ENCODE measurements at regions not wholly inside any gene's neighbourhood (a gene's known extent, or its start where the extent isn't known, plus 50 kb on each side); places are given as distances from the start of the nearest gene placed in this dataset.
"Not testable (repeated sequence)": the region's sequence is repeated elsewhere in the genome, so short reads cannot be mapped to it uniquely, and the experiment has no call there.

DNA sequence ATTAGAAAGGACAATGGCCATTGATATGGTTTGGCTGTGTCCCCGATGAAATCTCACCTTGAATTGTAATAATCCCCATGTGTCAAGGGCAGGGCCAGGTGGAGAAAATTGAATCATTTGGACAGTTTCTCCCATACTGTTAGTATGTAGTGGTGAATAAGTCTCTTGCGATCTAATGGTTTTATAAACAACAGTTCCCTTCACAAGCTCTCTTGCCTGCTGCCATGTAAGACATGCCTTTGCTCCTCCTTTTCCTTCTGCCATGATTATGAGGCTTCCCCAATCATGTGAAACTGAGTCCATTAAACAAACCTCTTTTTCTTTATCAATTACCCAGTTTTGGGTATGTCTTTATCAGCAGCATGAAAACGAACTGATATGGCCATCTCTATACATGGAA lies 302.7 kb downstream of the SFMBT2 start:
- WGBS (ENCODE audit: insufficient coverage) = 88% methylated on average over 1 of the region's 3 CpGs
- CTCF ChIA-PET = no interaction called here

DNA sequence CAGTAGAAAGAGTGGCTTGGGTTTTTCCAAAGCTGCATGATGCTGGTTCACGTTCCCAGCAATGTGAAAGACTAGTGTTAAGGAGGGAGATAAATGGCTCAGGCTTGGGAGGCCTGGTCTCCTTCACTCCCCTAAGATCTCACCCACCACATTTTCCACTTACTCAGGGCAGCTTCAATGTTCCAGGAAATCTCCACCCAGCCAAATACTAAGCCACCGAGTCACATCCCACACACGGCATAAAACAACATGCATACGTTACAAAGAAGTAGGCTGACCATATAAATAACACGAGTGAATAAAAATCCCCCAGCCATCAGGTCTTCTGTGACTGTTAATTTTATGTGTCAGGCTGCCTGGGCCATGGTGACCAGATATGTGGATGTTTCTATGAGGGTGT lies 303.5 kb downstream of the SFMBT2 start:
- Histone ChIP-seq H3K27ac (ENCODE audit: insufficient read depth in 1 of 2, low read depth in 1 of 2, low read length in 2 of 2, poor library complexity in 1 of 2, severe bottlenecking in 2 of 2) (no peak overlapping the region), H3K4me1 (ENCODE audit: control extremely low read depth in 1 of 4, control insufficient read depth in 4 of 4, insufficient read depth in 4 of 4, low read length in 3 of 4) (no peaks in the 10 kb centered on the region), H3K4me3 (ENCODE audit: control insufficient read depth in 1 of 7, extremely low read depth in 1 of 7, insufficient read depth in 4 of 7, low read depth in 2 of 7, low read length in 6 of 7) (no peak overlapping the region), H3K27me3 (replicated peaks in 2 of 5; ENCODE audit: control insufficient read depth in 4 of 5, insufficient read depth in 5 of 5, low read length in 4 of 5) (no peaks in the 10 kb centered on the region), H3K36me3 (ENCODE audit: control insufficient read depth in 4 of 4, insufficient read depth in 4 of 4, low read length in 3 of 4) (no peaks in the 10 kb centered on the region), H3K9me3 (ENCODE audit: control extremely low read depth in 1 of 5, control insufficient read depth in 4 of 5, insufficient read depth in 2 of 5, low read depth in 1 of 5, low read length in 4 of 5) (peaks cover 0 to 6% (median 3%) of the 10 kb centered on the region in 5 experiments)
- ChIA-PET CTCF (no interaction called here), POLR2A (no interaction called here)
- DNase-seq = no peak
- WGBS (ENCODE audit: insufficient coverage) = no CpG with 5 or more reads among the region's 5 CpGs

More for the DNA sequence above, 302.7 kb downstream of the SFMBT2 start:
- POLR2A ChIA-PET = no interaction called here
- peaks cover 0 to 6% (median 3%) of the 10 kb centered on the region in 5 experiments for H3K9me3 ChIP-seq (ENCODE audit: control extremely low read depth in 1 of 5, control insufficient read depth in 4 of 5, insufficient read depth in 2 of 5, low read depth in 1 of 5, low read length in 4 of 5)
- no peaks in the 10 kb centered on the region for H3K4me1 ChIP-seq (ENCODE audit: control extremely low read depth in 1 of 4, control insufficient read depth in 4 of 4, insufficient read depth in 4 of 4, low read length in 3 of 4)
- no peak overlapping the region for H3K4me3 ChIP-seq (ENCODE audit: control insufficient read depth in 1 of 7, extremely low read depth in 1 of 7, insufficient read depth in 4 of 7, low read depth in 2 of 7, low read length in 6 of 7)
- H3K27me3 ChIP-seq (replicated peaks in 2 of 5; ENCODE audit: control insufficient read depth in 4 of 5, insufficient read depth in 5 of 5, low read length in 4 of 5) = no peaks in the 10 kb centered on the region
- H3K27ac ChIP-seq (ENCODE audit: insufficient read depth in 1 of 2, low read depth in 1 of 2, low read length in 2 of 2, poor library complexity in 1 of 2, severe bottlenecking in 2 of 2) = no peak overlapping the region
- DNase-seq = no peak
- H3K36me3 ChIP-seq (ENCODE audit: control insufficient read depth in 4 of 4, insufficient read depth in 4 of 4, low read length in 3 of 4) = no peaks in the 10 kb centered on the region

DNA sequence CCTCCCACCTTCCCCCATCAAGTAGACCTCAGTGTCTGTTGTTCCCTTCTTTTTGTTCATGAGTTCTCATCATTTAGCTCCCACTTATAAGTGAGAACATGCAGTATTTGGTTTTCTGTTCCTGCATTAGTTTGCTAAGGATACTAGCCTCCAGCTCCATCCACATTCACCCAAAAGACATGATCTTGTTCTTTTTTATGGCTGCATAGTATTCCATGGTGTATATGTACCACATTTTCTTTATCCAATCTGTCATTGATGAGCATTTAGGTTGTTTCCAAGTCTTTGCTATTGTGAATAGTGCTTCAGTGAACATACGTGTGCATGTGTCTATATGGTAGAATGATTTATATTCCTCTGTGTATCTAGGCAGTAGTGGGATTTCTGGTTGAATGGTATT lies 306.5 kb downstream of the SFMBT2 start:
- H3K36me3 ChIP-seq (ENCODE audit: control insufficient read depth in 4 of 4, insufficient read depth in 4 of 4, low read length in 3 of 4); H3K4me3 ChIP-seq (ENCODE audit: control insufficient read depth in 1 of 7, extremely low read depth in 1 of 7, insufficient read depth in 4 of 7, low read depth in 2 of 7, low read length in 6 of 7); H3K4me1 ChIP-seq (ENCODE audit: control extremely low read depth in 1 of 4, control insufficient read depth in 4 of 4, insufficient read depth in 4 of 4, low read length in 3 of 4); H3K27ac ChIP-seq (ENCODE audit: insufficient read depth in 1 of 2, low read depth in 1 of 2, low read length in 2 of 2, poor library complexity in 1 of 2, severe bottlenecking in 2 of 2); H3K9me3 ChIP-seq (ENCODE audit: control extremely low read depth in 1 of 5, control insufficient read depth in 4 of 5, insufficient read depth in 2 of 5, low read depth in 1 of 5, low read length in 4 of 5); H3K27me3 ChIP-seq (replicated peaks in 2 of 5; ENCODE audit: control insufficient read depth in 4 of 5, insufficient read depth in 5 of 5, low read length in 4 of 5); DNase-seq; POLR2A ChIA-PET; CTCF ChIA-PET: not testable (repeated sequence)
- WGBS (ENCODE audit: insufficient coverage) = no CpG with 5 or more reads among the region's 1 CpG

DNA sequence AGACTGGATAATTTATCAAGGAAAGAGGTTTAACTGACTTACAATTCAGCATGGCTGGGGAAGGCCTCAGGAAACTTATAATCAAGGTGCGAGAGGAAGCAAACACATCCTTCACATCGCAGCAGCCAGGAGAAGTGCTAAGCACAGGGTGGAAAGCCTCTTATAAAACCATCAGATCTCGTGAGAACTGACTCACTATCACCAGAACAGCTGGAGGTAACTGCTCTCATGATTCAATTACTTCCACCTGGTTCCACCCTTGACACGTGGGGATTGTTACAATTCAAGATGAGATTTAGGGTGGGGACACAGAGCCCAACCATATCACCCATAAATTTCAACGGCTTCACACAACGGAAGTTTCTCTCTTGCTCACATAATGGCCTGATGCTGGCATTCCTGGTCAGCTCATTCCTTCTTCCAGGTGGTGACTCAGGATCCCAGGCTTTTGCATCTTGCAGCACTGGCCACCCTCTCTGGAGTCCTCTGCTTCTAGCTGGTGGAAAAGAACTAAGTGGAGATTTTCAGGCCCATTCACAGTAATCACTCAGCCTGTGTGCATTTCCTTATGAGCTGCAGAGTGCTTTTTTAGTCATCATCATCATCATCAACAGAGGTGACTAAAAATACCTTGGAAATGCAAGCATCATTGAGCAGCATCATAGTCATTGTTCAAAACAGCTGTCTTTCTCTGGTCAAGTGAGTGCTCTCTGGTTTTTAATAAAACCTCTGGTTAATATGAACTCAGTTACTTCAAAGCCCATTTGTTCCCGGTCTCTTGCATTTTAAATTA lies 308.1 kb downstream of the SFMBT2 start:
- peaks cover 0 to 2% (median 0%) of the 10 kb centered on the region in 5 experiments for H3K9me3 ChIP-seq (ENCODE audit: control extremely low read depth in 1 of 5, control insufficient read depth in 4 of 5, insufficient read depth in 2 of 5, low read depth in 1 of 5, low read length in 4 of 5)
- H3K4me1 ChIP-seq (ENCODE audit: control extremely low read depth in 1 of 4, control insufficient read depth in 4 of 4, insufficient read depth in 4 of 4, low read length in 3 of 4) = no peaks in the 10 kb centered on the region
- H3K27ac ChIP-seq (ENCODE audit: insufficient read depth in 1 of 2, low read depth in 1 of 2, low read length in 2 of 2, poor library complexity in 1 of 2, severe bottlenecking in 2 of 2) = no peak overlapping the region
- no peak for DNase-seq
- WGBS (ENCODE audit: insufficient coverage) = 99% methylated on average over 6 of the region's 7 CpGs
- no peak overlapping the region for H3K4me3 ChIP-seq (ENCODE audit: control insufficient read depth in 1 of 7, extremely low read depth in 1 of 7, insufficient read depth in 4 of 7, low read depth in 2 of 7, low read length in 6 of 7)
- H3K36me3 ChIP-seq (ENCODE audit: control insufficient read depth in 4 of 4, insufficient read depth in 4 of 4, low read length in 3 of 4) = no peaks in the 10 kb centered on the region
- ChIA-PET POLR2A (no interaction called here), CTCF (no interaction called here)
- no peaks in the 10 kb centered on the region for H3K27me3 ChIP-seq (replicated peaks in 2 of 5; ENCODE audit: control insufficient read depth in 4 of 5, insufficient read depth in 5 of 5, low read length in 4 of 5)

DNA sequence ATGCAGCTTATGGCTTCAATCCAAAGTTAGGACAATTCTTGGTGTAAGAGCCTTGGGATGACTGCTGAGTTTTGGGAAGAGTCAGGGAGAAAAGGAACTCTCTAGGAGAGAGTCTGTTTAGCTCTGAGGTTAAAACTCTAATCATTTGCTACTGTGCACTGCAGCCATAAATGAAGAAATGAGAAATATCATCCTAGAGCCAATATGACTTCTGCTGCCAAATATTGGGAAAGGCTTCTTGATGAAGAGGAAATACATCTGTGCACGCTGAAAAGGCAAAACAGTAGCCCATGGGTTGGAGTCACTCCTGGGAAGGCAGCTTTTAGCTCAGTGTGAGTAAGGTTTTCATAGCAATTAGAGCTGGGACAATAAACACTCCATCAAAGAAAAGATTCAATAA lies 308.8 kb downstream of the SFMBT2 start:
- ChIA-PET CTCF (interaction anchor here (0.8 to 1.0 kb wide), 2 partner anchors 19 to 181 kb away, joined by 3 to 4 read pairs; no protein-coding TSS in a partner anchor), POLR2A (no interaction called here)
- no peaks in the 10 kb centered on the region for H3K4me1 ChIP-seq (ENCODE audit: control extremely low read depth in 1 of 4, control insufficient read depth in 4 of 4, insufficient read depth in 4 of 4, low read length in 3 of 4)
- no peak overlapping the region for H3K4me3 ChIP-seq (ENCODE audit: control insufficient read depth in 1 of 7, extremely low read depth in 1 of 7, insufficient read depth in 4 of 7, low read depth in 2 of 7, low read length in 6 of 7)
- no CpG with 5 or more reads among the region's 1 CpG for WGBS (ENCODE audit: insufficient coverage)
- no peak for DNase-seq
- no peak overlapping the region for H3K27ac ChIP-seq (ENCODE audit: insufficient read depth in 1 of 2, low read depth in 1 of 2, low read length in 2 of 2, poor library complexity in 1 of 2, severe bottlenecking in 2 of 2)
- no peaks in the 10 kb centered on the region for H3K27me3 ChIP-seq (replicated peaks in 2 of 5; ENCODE audit: control insufficient read depth in 4 of 5, insufficient read depth in 5 of 5, low read length in 4 of 5)
- H3K36me3 ChIP-seq (ENCODE audit: control insufficient read depth in 4 of 4, insufficient read depth in 4 of 4, low read length in 3 of 4) = no peaks in the 10 kb centered on the region
- H3K9me3 ChIP-seq (ENCODE audit: control extremely low read depth in 1 of 5, control insufficient read depth in 4 of 5, insufficient read depth in 2 of 5, low read depth in 1 of 5, low read length in 4 of 5) = no peaks in the 10 kb centered on the region

DNA sequence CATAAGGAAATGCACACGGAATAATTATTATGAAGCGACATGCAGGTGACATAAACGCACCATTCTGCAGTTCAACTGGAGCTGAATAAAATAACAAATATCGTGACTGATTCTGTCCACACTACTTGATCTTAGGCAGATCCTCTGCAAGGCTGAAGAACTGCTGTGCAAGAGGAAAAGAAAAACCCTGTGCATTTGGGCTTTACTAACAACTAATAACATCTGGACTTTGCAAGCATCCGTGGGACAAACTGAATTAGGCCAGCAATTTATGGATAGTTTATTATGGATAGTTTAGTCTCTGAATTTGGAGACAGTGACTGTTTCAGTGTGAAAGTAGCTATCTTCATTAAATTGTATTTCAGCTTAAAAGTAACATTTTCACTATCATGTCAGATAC lies 309.4 kb downstream of the SFMBT2 start:
- 100% methylated on average over 2 of the region's 5 CpGs for WGBS (ENCODE audit: insufficient coverage)
- Histone ChIP-seq H3K27me3 (replicated peaks in 2 of 5; ENCODE audit: control insufficient read depth in 4 of 5, insufficient read depth in 5 of 5, low read length in 4 of 5) (no peaks in the 10 kb centered on the region), H3K36me3 (ENCODE audit: control insufficient read depth in 4 of 4, insufficient read depth in 4 of 4, low read length in 3 of 4) (no peaks in the 10 kb centered on the region), H3K9me3 (ENCODE audit: control extremely low read depth in 1 of 5, control insufficient read depth in 4 of 5, insufficient read depth in 2 of 5, low read depth in 1 of 5, low read length in 4 of 5) (no peaks in the 10 kb centered on the region), H3K27ac (ENCODE audit: insufficient read depth in 1 of 2, low read depth in 1 of 2, low read length in 2 of 2, poor library complexity in 1 of 2, severe bottlenecking in 2 of 2) (no peak overlapping the region), H3K4me1 (ENCODE audit: control extremely low read depth in 1 of 4, control insufficient read depth in 4 of 4, insufficient read depth in 4 of 4, low read length in 3 of 4) (no peaks in the 10 kb centered on the region), H3K4me3 (ENCODE audit: control insufficient read depth in 1 of 7, extremely low read depth in 1 of 7, insufficient read depth in 4 of 7, low read depth in 2 of 7, low read length in 6 of 7) (no peak overlapping the region)
- no peak for DNase-seq
- CTCF ChIA-PET = interaction anchor here (0.8 to 1.0 kb wide), 2 partner anchors 20 to 181 kb away, joined by 3 to 4 read pairs; no protein-coding TSS in a partner anchor
- POLR2A ChIA-PET = no interaction called here

DNA sequence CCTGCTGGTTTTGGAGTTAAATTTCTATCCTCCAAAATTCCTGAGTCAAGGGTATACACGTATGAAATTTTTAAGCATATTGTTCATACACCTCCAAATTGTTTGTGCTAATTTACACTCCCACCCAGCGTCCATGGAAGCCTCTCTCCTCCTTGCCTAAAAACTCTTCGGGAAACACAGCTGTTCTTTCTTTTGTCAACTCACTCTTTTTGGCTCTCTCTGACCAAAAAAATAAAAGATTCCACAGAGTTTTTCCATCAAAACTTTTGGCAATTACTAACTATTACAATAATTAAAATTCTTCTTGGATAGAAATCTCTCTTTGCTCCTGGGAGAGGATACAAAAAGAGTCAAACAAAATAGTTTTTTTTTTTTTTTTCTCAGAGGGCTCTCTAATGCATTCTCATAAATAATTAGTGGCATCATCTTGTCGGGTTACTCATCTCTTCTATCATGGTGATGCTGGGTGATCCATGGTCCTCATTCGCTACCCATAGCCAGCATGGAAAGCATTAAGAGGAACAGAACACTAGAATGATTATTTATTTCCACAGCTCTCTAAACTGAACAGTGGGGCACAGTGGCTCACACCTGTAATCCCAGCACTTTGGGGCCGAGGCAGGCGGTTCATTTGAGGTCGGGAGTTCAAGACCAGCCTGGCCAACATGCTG lies 310.7 kb downstream of the SFMBT2 start:
- WGBS (ENCODE audit: insufficient coverage) = 98% methylated on average over 5 of the region's 8 CpGs
- ChIA-PET POLR2A (no interaction called here), CTCF (no interaction called here)
- Histone ChIP-seq H3K27me3 (replicated peaks in 2 of 5; ENCODE audit: control insufficient read depth in 4 of 5, insufficient read depth in 5 of 5, low read length in 4 of 5) (no peaks in the 10 kb centered on the region), H3K4me1 (ENCODE audit: control extremely low read depth in 1 of 4, control insufficient read depth in 4 of 4, insufficient read depth in 4 of 4, low read length in 3 of 4) (no peaks in the 10 kb centered on the region), H3K27ac (ENCODE audit: insufficient read depth in 1 of 2, low read depth in 1 of 2, low read length in 2 of 2, poor library complexity in 1 of 2, severe bottlenecking in 2 of 2) (no peak overlapping the region), H3K36me3 (ENCODE audit: control insufficient read depth in 4 of 4, insufficient read depth in 4 of 4, low read length in 3 of 4) (no peaks in the 10 kb centered on the region), H3K9me3 (ENCODE audit: control extremely low read depth in 1 of 5, control insufficient read depth in 4 of 5, insufficient read depth in 2 of 5, low read depth in 1 of 5, low read length in 4 of 5) (no peaks in the 10 kb centered on the region), H3K4me3 (ENCODE audit: control insufficient read depth in 1 of 7, extremely low read depth in 1 of 7, insufficient read depth in 4 of 7, low read depth in 2 of 7, low read length in 6 of 7) (no peak overlapping the region)
- no peak for DNase-seq

Measured in common myeloid progenitor, CD34-positive (primary cell).